HEK293 (cell line): ENCODE measurements at regions not wholly inside any gene's neighbourhood (a gene's known extent, or its start where the extent isn't known, plus 50 kb on each side); places are given as distances from the start of the nearest gene placed in this dataset.

Experiments used
- CTCF ChIA-PET: fragments of 350-600 bp; formaldehyde crosslinking; extraction: SDS; loops from one replicate; lab custom pipeline; 2021; ENCODE audit warnings: antibody characterized with exemption; lab: Yijun Ruan, JAX
- POLR2A ChIA-PET: fragments of 300-600 bp; formaldehyde crosslinking; extraction: SDS; loops from one replicate; lab custom pipeline; 2020; ENCODE audit warnings: antibody characterized with exemption, inconsistent platforms; lab: Yijun Ruan, JAX
- H3K27ac ChIP-seq: fragments of 200-500 bp; sonication (Bioruptor generic); 2 replicates; pipeline ENCODE4 v1.5.1; 2014; ENCODE audit warnings: low read depth, low read length, control low read depth, inconsistent platforms; ENCODE audit errors: extremely low read depth
- H3K36me3 ChIP-seq, 2 experiments: fragments of 200-500 bp in 1 of 2; sonication (Bioruptor generic) in 1 of 2; 1 replicate in 1 of 2; 2 replicates in 1 of 2; pipeline ENCODE4 v1.5.1; 2014 to 2017; ENCODE audit warnings: inconsistent platforms in 2 of 2, low read length in 2 of 2; ENCODE audit not compliant: control insufficient read depth in 2 of 2, insufficient read depth in 1 of 2
- H3K4me1 ChIP-seq: fragments of 200-500 bp; sonication (Bioruptor generic); 2 replicates; pipeline ENCODE4 v1.5.1; 2014; ENCODE audit warnings: mild to moderate bottlenecking, low read length, inconsistent platforms; ENCODE audit not compliant: control insufficient read depth, insufficient read depth
- H3K4me3 ChIP-seq: 2 replicates; pipeline ENCODE4 v1.5.1; 2011; ENCODE audit warnings: low read depth, mild to moderate bottlenecking, control low read depth, low read length, moderate library complexity
- H3K9me3 ChIP-seq: fragments of 200-500 bp; sonication (Bioruptor generic); 2 replicates; pipeline ENCODE4 v1.5.1; 2014; ENCODE audit warnings: low read depth, low read length, inconsistent platforms; ENCODE audit not compliant: control insufficient read depth, insufficient read depth
- GLI4 ChIP-seq: fragments of 450-650 bp; formaldehyde crosslinking; IDR thresholded peaks from 2 replicates; pipeline ENCODE4 v1.5.1; 2016; ENCODE audit warnings: missing biosample characterization, missing genetic modification characterization
- GLIS1 ChIP-seq: fragments of 450-650 bp; formaldehyde crosslinking; IDR thresholded peaks from 2 replicates; pipeline ENCODE4 v1.5.1; 2016; ENCODE audit warnings: missing biosample characterization, missing genetic modification characterization
- GLIS2 ChIP-seq: fragments of 450-650 bp; formaldehyde crosslinking; IDR thresholded peaks from 2 replicates; pipeline ENCODE4 v1.5.1; 2016; ENCODE audit warnings: missing biosample characterization, missing genetic modification characterization
- HOXC10 ChIP-seq: sonication (generic); formaldehyde crosslinking; IDR thresholded peaks from 2 replicates; pipeline ENCODE4 v1.8.1; 2023; ENCODE audit warnings: mild to moderate bottlenecking, missing genetic modification reagents
- KLF10 ChIP-seq: fragments of 450-650 bp; IDR thresholded peaks from 2 replicates; pipeline ENCODE4 v1.5.1; 2018; ENCODE audit warnings: missing biosample characterization, mild to moderate bottlenecking, missing genetic modification characterization
- KLF17 ChIP-seq: fragments of 450-650 bp; formaldehyde crosslinking; IDR thresholded peaks from 2 replicates; pipeline ENCODE4 v1.5.1; 2016; ENCODE audit warnings: missing biosample characterization, missing genetic modification characterization
- MEIS1 ChIP-seq: sonication (generic); formaldehyde crosslinking; IDR thresholded peaks from 2 replicates; pipeline ENCODE4 v1.8.1; 2022; ENCODE audit warnings: missing genetic modification reagents, mild to moderate bottlenecking, borderline replicate concordance
- OVOL3 ChIP-seq: fragments of 450-650 bp; formaldehyde crosslinking; IDR thresholded peaks from 2 replicates; pipeline ENCODE4 v1.5.1; 2016; ENCODE audit warnings: missing biosample characterization, missing genetic modification characterization
- PRDM1 ChIP-seq: fragments of 450-650 bp; formaldehyde crosslinking; IDR thresholded peaks from 2 replicates; pipeline ENCODE4; 2016; ENCODE audit warnings: missing biosample characterization, missing genetic modification characterization
- SCRT2 ChIP-seq: fragments of 450-650 bp; formaldehyde crosslinking; IDR thresholded peaks from 2 replicates; pipeline ENCODE4 v1.5.1; 2016; ENCODE audit warnings: missing biosample characterization, missing genetic modification characterization
- SP7 ChIP-seq: fragments of 450-650 bp; formaldehyde crosslinking; IDR thresholded peaks from 2 replicates; pipeline ENCODE4 v1.5.1; 2016; ENCODE audit warnings: missing biosample characterization, missing genetic modification characterization
- YY2 ChIP-seq: fragments of 450-650 bp; formaldehyde crosslinking; IDR thresholded peaks from 2 replicates; pipeline ENCODE4 v1.5.1; 2016; ENCODE audit warnings: missing biosample characterization, missing genetic modification characterization
- ZBTB20 ChIP-seq: fragments of 450-650 bp; formaldehyde crosslinking; IDR thresholded peaks from 2 replicates; pipeline ENCODE4 v1.5.1; 2016; ENCODE audit warnings: missing biosample characterization, missing genetic modification characterization
- ZBTB21 ChIP-seq: fragments of 450-650 bp; formaldehyde crosslinking; IDR thresholded peaks from 2 replicates; pipeline ENCODE4 v1.5.1; 2017; ENCODE audit warnings: missing biosample characterization, missing genetic modification characterization
- ZBTB6 ChIP-seq: fragments of 450-650 bp; formaldehyde crosslinking; IDR thresholded peaks from 2 replicates; pipeline ENCODE4 v1.5.1; 2017; ENCODE audit warnings: missing biosample characterization, missing genetic modification characterization
- ZBTB8A ChIP-seq: fragments of 450-650 bp; formaldehyde crosslinking; IDR thresholded peaks from 2 replicates; pipeline ENCODE4 v1.5.1; 2016; ENCODE audit warnings: missing biosample characterization, missing genetic modification characterization
- ZNF10 ChIP-seq: fragments of 450-650 bp; formaldehyde crosslinking; IDR thresholded peaks from 2 replicates; pipeline ENCODE4 v1.5.1; 2017; ENCODE audit warnings: missing biosample characterization, missing genetic modification characterization
- ZNF112 ChIP-seq: fragments of 450-650 bp; formaldehyde crosslinking; IDR thresholded peaks from 2 replicates; pipeline ENCODE4 v1.5.0; 2017; ENCODE audit warnings: missing biosample characterization, missing genetic modification characterization
- ZNF169 ChIP-seq: fragments of 450-650 bp; formaldehyde crosslinking; IDR thresholded peaks from 2 replicates; pipeline ENCODE4 v1.5.1; 2016; ENCODE audit warnings: missing biosample characterization, missing genetic modification characterization
- ZNF19 ChIP-seq: fragments of 450-650 bp; formaldehyde crosslinking; IDR thresholded peaks from 2 replicates; pipeline ENCODE4; 2016; ENCODE audit warnings: missing biosample characterization, missing genetic modification characterization, low read depth
- ZNF214 ChIP-seq: fragments of 450-650 bp; formaldehyde crosslinking; IDR thresholded peaks from 2 replicates; pipeline ENCODE4 v1.5.1; 2017; ENCODE audit warnings: missing biosample characterization, mild to moderate bottlenecking, missing genetic modification characterization, borderline replicate concordance
- ZNF26 ChIP-seq: fragments of 450-650 bp; formaldehyde crosslinking; IDR thresholded peaks from 2 replicates; pipeline ENCODE4 v1.5.1; 2016; ENCODE audit warnings: missing biosample characterization, missing genetic modification characterization
- ZNF311 ChIP-seq: fragments of 450-650 bp; formaldehyde crosslinking; IDR thresholded peaks from 2 replicates; pipeline ENCODE4 v1.5.1; 2017; ENCODE audit warnings: missing biosample characterization, missing genetic modification characterization, borderline replicate concordance
- ZNF37A ChIP-seq: fragments of 450-650 bp; IDR thresholded peaks from 2 replicates; pipeline ENCODE4 v1.5.1; 2018; ENCODE audit warnings: missing biosample characterization, missing genetic modification characterization
- ZNF416 ChIP-seq: fragments of 450-650 bp; formaldehyde crosslinking; IDR thresholded peaks from 2 replicates; pipeline ENCODE4 v1.5.1; 2016; ENCODE audit warnings: missing biosample characterization, missing genetic modification characterization
- ZNF423 ChIP-seq: fragments of 450-650 bp; formaldehyde crosslinking; IDR thresholded peaks from 2 replicates; pipeline ENCODE4 v1.5.1; 2016; ENCODE audit warnings: missing biosample characterization, missing genetic modification characterization
- ZNF426 ChIP-seq: fragments of 450-650 bp; formaldehyde crosslinking; IDR thresholded peaks from 2 replicates; pipeline ENCODE4 v1.5.1; 2017; ENCODE audit warnings: missing biosample characterization, missing genetic modification characterization, mild to moderate bottlenecking, inconsistent platforms, moderate library complexity
- ZNF48 ChIP-seq: fragments of 450-650 bp; formaldehyde crosslinking; IDR thresholded peaks from 2 replicates; pipeline ENCODE4 v1.5.1; 2016; ENCODE audit warnings: missing biosample characterization, missing genetic modification characterization
- ZNF510 ChIP-seq: fragments of 450-650 bp; formaldehyde crosslinking; IDR thresholded peaks from 2 replicates; pipeline ENCODE4 v1.5.1; 2018; ENCODE audit warnings: mild to moderate bottlenecking, missing genetic modification characterization, missing biosample characterization; ENCODE audit not compliant: insufficient replicate concordance
- ZNF645 ChIP-seq: fragments of 450-650 bp; formaldehyde crosslinking; IDR thresholded peaks from 2 replicates; pipeline ENCODE4; 2016; ENCODE audit warnings: missing biosample characterization, missing genetic modification characterization
- ZNF664 ChIP-seq: fragments of 450-650 bp; formaldehyde crosslinking; IDR thresholded peaks from 2 replicates; pipeline ENCODE4 v1.5.1; 2016; ENCODE audit warnings: missing biosample characterization, missing genetic modification characterization
- ZNF76 ChIP-seq: fragments of 450-650 bp; formaldehyde crosslinking; IDR thresholded peaks from 2 replicates; pipeline ENCODE4; 2016; ENCODE audit warnings: low read depth, missing biosample characterization, missing genetic modification characterization, borderline replicate concordance
- ZNF830 ChIP-seq: fragments of 450-650 bp; IDR thresholded peaks from 2 replicates; pipeline ENCODE4 v1.5.0; 2018; ENCODE audit warnings: missing biosample characterization, missing genetic modification characterization, low read depth, mild to moderate bottlenecking, moderate library complexity
- ZNF837 ChIP-seq: fragments of 450-650 bp; formaldehyde crosslinking; IDR thresholded peaks from 2 replicates; pipeline ENCODE4 v1.5.1; 2016; ENCODE audit warnings: missing biosample characterization, missing genetic modification characterization

GRCh38 chrX:150127216-150127615 lies 188.9 kb upstream of the EOLA2 start (continued):
- TF ChIP-seq PRDM1 (no peak), ZNF112 (no peak), GLIS1 (no peak), ZBTB21 (tag by site-specific recombination) (no peak), ZNF416 (tag by site-specific recombination) (no peak), HOXC10 (CRISPR knock-in tag) (no peak)
- TF ChIP-seq, all 188 proteins: peak for 0

GRCh38 chrX:150143721-150144440 lies 205.6 kb upstream of the EOLA2 start:
- POLR2A ChIA-PET = interaction anchor here (0.7 kb wide), 1 partner anchor 25 kb away, joined by 3 read pairs; no protein-coding TSS in a partner anchor
- Histone ChIP-seq H3K4me3 (no peak overlapping the region), H3K27ac (no peak overlapping the region)

GRCh38 chrX:150146271-150146896 lies 208.1 kb upstream of the EOLA2 start:
- POLR2A ChIA-PET = no interaction called here
- no peaks in the 10 kb centered on the region for H3K4me1 ChIP-seq
- no peak overlapping the region for H3K4me3 ChIP-seq
- TF ChIP-seq SP7 = no peak
- TF ChIP-seq KLF17 = no peak
- TF ChIP-seq SCRT2 (tag by site-specific recombination) = no peak
- TF ChIP-seq ZBTB6 (tag by site-specific recombination) = no peak
- no peak for TF ChIP-seq ZBTB8A (tag by site-specific recombination)
- no peak for TF ChIP-seq KLF10 (tag by site-specific recombination)
- TF ChIP-seq ZNF837 (tag by site-specific recombination) = no peak
- no peak for TF ChIP-seq ZNF664
- TF ChIP-seq ZNF510 = no peak
- no peak for TF ChIP-seq ZBTB20
- no peak for TF ChIP-seq ZNF214
- no peak for TF ChIP-seq ZNF423 (tag by site-specific recombination)
- TF ChIP-seq ZNF76 = no peak
- no peak for TF ChIP-seq ZNF416 (tag by site-specific recombination)
- TF ChIP-seq ZNF645 (tag by site-specific recombination) = no peak
- TF ChIP-seq ZNF426 (tag by site-specific recombination) = no peak
- no peak for TF ChIP-seq ZNF26 (tag by site-specific recombination)
- TF ChIP-seq ZNF37A (tag by site-specific recombination) = no peak
- TF ChIP-seq YY2 = no peak
- CTCF ChIA-PET = interaction anchor here (0.6 to 1.7 kb wide), 11 partner anchors 17 to 220 kb away, joined by 3 to 6 read pairs (median 4); no protein-coding TSS in a partner anchor
- H3K27ac ChIP-seq = no peak overlapping the region
- H3K36me3 ChIP-seq = no peaks in the 10 kb centered on the region
- no peaks in the 10 kb centered on the region; the same call in none of the 2 replicates for H3K9me3 ChIP-seq

More at GRCh38 chrX:150143721-150144440, 205.6 kb upstream of the EOLA2 start:
- no peaks in the 10 kb centered on the region for H3K4me1 ChIP-seq
- TF ChIP-seq ZNF830 (tag by site-specific recombination) (no peak), GLI4 (tag by site-specific recombination) (no peak), GLIS2 (tag by site-specific recombination) (no peak), OVOL3 (tag by site-specific recombination) (no peak), ZNF76 (no peak), ZNF416 (tag by site-specific recombination) (no peak), ZNF19 (tag by site-specific recombination) (no peak), ZNF311 (tag by site-specific recombination) (no peak), ZNF48 (tag by site-specific recombination) (no peak), ZNF10 (tag by site-specific recombination) (no peak), ZNF169 (tag by site-specific recombination) (no peak), MEIS1 (no peak)
- TF ChIP-seq, all 188 proteins: peak for 0
- Histone ChIP-seq H3K36me3 (no peaks in the 10 kb centered on the region), H3K9me3 (no peaks in the 10 kb centered on the region; the same call in none of the 2 replicates)
- CTCF ChIA-PET = no interaction called here
